GM13977 (cell line): ENCODE measurements at regions not wholly inside any gene's neighbourhood (a gene's known extent, or its start where the extent isn't known, plus 50 kb on each side); places are given as distances from the start of the nearest gene placed in this dataset.

Source experiments
- DNase-seq: peaks from one replicate; pipeline ENCODE4 v3.0.0; 2012; ENCODE audit warnings: low spot score
- CTCF ChIP-seq: IDR thresholded peaks from 2 replicates; pipeline ENCODE4 v1.5.1; 2012; ENCODE audit warnings: mild to moderate bottlenecking, control low read depth; ENCODE audit not compliant: insufficient read depth; ENCODE audit errors: extremely low read depth, missing control alignments
- in situ Hi-C: fragments of 300-500 bp; cut with MboI; formaldehyde crosslinking; loops from one replicate; pipeline ENCODE4 v1.12.0; 2022; ENCODE audit warnings: low sequenced_read_pairs, low pct_unique_long_range_greater_than_20kb, mixed read lengths, inconsistent platforms; ENCODE audit not compliant: unreplicated experiment

- TF ChIP-seq CTCF: no peak
- in situ Hi-C loops: no loop called here
- DNase-seq: no peak
Observed at GRCh38 chr20:57795977-57796560, 86.3 kb upstream of the PMEPA1 start.

GRCh38 chr20:57795342-57795697 lies 85.5 kb upstream of the PMEPA1 start:
- in situ Hi-C loops: no loop called here
- no peak for DNase-seq
- TF ChIP-seq CTCF: no peak

GRCh38 chr20:57794600-57795341 lies 85.0 kb upstream of the PMEPA1 start:
- no peak for DNase-seq
- no peak for TF ChIP-seq CTCF
- in situ Hi-C loops: no loop called here

- DNase-seq: no peak
- in situ Hi-C loops: no loop called here
- TF ChIP-seq CTCF: no peak
Observed at GRCh38 chr20:57794036-57794435, 84.2 kb upstream of the PMEPA1 start.

GRCh38 chr20:57793421-57793820 lies 83.6 kb upstream of the PMEPA1 start:
- no peak for TF ChIP-seq CTCF
- in situ Hi-C loops: no loop called here
- no peak for DNase-seq

- TF ChIP-seq CTCF: no peak
- in situ Hi-C loops: no loop called here
- no peak for DNase-seq
Observed at GRCh38 chr20:57792386-57793080, 82.7 kb upstream of the PMEPA1 start.
